HG03045 (cell line): ENCODE measurements at regions not wholly inside any gene's neighbourhood (a gene's known extent, or its start where the extent isn't known, plus 50 kb on each side); places are given as distances from the start of the nearest gene placed in this dataset.

ENCODE experiments used
- ATAC-seq: cut with Tn5 transposase; IDR thresholded peaks from one replicate; pipeline ENCODE4 v1.9.1; 2021; ENCODE audit warnings: mild to moderate bottlenecking, moderate library complexity; ENCODE audit not compliant: unreplicated experiment

GRCh38 chr5:4949108-4949507 lies 191.0 kb upstream of the ADAMTS16 start:
- ATAC-seq: no peak

GRCh38 chr5:4953576-4953975 lies 186.6 kb upstream of the ADAMTS16 start:
- no peak for ATAC-seq

- ATAC-seq: no peak
Measured at GRCh38 chr5:4954048-4954447, 186.1 kb upstream of the ADAMTS16 start.

- no peak for ATAC-seq
Measured at GRCh38 chr5:4963265-4963664, 176.9 kb upstream of the ADAMTS16 start.

- ATAC-seq: no peak
Measured at GRCh38 chr5:4969351-4969750, 170.8 kb upstream of the ADAMTS16 start.

- ATAC-seq: no peak
Measured at GRCh38 chr5:4970171-4970570, 170.0 kb upstream of the ADAMTS16 start.

GRCh38 chr5:4976902-4977301 lies 163.2 kb upstream of the ADAMTS16 start:
- ATAC-seq: no peak

- ATAC-seq: no peak
Measured at GRCh38 chr5:4977416-4978110, 162.6 kb upstream of the ADAMTS16 start.

- ATAC-seq: no peak
Measured at GRCh38 chr5:4980201-4980600, 159.9 kb upstream of the ADAMTS16 start.

- ATAC-seq: no peak
Measured at GRCh38 chr5:4981608-4982007, 158.5 kb upstream of the ADAMTS16 start.

GRCh38 chr5:4983701-4984100 lies 156.4 kb upstream of the ADAMTS16 start:
- no peak for ATAC-seq

GRCh38 chr5:4984461-4984860 lies 155.7 kb upstream of the ADAMTS16 start:
- no peak for ATAC-seq

- ATAC-seq: no peak
Measured at GRCh38 chr5:4987431-4987830, 152.7 kb upstream of the ADAMTS16 start.

- no peak for ATAC-seq
Measured at GRCh38 chr5:4989118-4989517, 151.0 kb upstream of the ADAMTS16 start.

GRCh38 chr5:4990017-4990416 lies 150.1 kb upstream of the ADAMTS16 start:
- no peak for ATAC-seq

- no peak for ATAC-seq
Measured at GRCh38 chr5:4990462-4990861, 149.7 kb upstream of the ADAMTS16 start.

- ATAC-seq: no peak
Measured at GRCh38 chr5:4991925-4992324, 148.2 kb upstream of the ADAMTS16 start.

GRCh38 chr5:4995014-4995413 lies 145.1 kb upstream of the ADAMTS16 start:
- ATAC-seq: no peak

GRCh38 chr5:5005353-5005752 lies 134.8 kb upstream of the ADAMTS16 start:
- ATAC-seq: no peak

- ATAC-seq: no peak
Measured at GRCh38 chr5:5006548-5006947, 133.6 kb upstream of the ADAMTS16 start.

- ATAC-seq: no peak
Measured at GRCh38 chr5:5009240-5009639, 130.9 kb upstream of the ADAMTS16 start.

- ATAC-seq: no peak
Measured at GRCh38 chr5:5011151-5011550, 129.0 kb upstream of the ADAMTS16 start.

- ATAC-seq: no peak
Measured at GRCh38 chr5:5014586-5015235, 125.4 kb upstream of the ADAMTS16 start.
